Vagina (tissue), 2 donors: ENCODE measurements at regions not wholly inside any gene's neighbourhood (a gene's known extent, or its start where the extent isn't known, plus 50 kb on each side); places are given as distances from the start of the nearest gene placed in this dataset.

Experiments used
- DNase-seq, 2 donors: peaks; one replicate each; pipeline ENCODE4 v3.0.0-alpha.2; 2017; ENCODE audit errors: extremely low spot score in 2 of 2
- H3K27ac ChIP-seq: fragments of 200-600 bp; sonication (generic); one replicate; pipeline ENCODE4 v1.5.1; 2019
- H3K27me3 ChIP-seq: fragments of 200-600 bp; sonication (generic); one replicate; pipeline ENCODE4 v1.5.1; 2019
- H3K36me3 ChIP-seq, 2 donors: fragments of 200-600 bp; sonication (generic); one replicate each; pipeline ENCODE4 v1.5.1; 2017 to 2019
- H3K4me1 ChIP-seq: fragments of 200-600 bp; sonication (generic); one replicate; pipeline ENCODE4 v1.5.1; 2019
- H3K4me3 ChIP-seq, 2 donors: fragments of 200-600 bp; sonication (generic); 1 replicate in 1 of 2; 2 replicates in 1 of 2; pipeline ENCODE4 v1.5.1; 2016 to 2019
- H3K9me3 ChIP-seq: fragments of 200-600 bp; sonication (generic); one replicate; pipeline ENCODE4 v1.5.1; 2019
- POLR2A ChIP-seq, 2 donors: fragments of 450-650 bp; IDR thresholded peaks; one replicate each; pipeline ENCODE4 v1.6.1; 2017; ENCODE audit warnings: antibody characterized with exemption in 2 of 2, mild to moderate bottlenecking in 2 of 2, moderate library complexity in 2 of 2
- POLR2AphosphoS5 ChIP-seq, 2 donors: sonication (generic); formaldehyde crosslinking; IDR thresholded peaks; one replicate each; pipeline ENCODE4 v1.9.0; 2017; ENCODE audit warnings: antibody characterized with exemption in 2 of 2, mild to moderate bottlenecking in 2 of 2, low read depth in 1 of 2; ENCODE audit not compliant: insufficient read depth in 1 of 2
- intact Hi-C: fragments of 100-400 bp; cut with DNase I; formaldehyde crosslinking; loops from one replicate; pipeline ENCODE4 v1.15.1; 2023
- TF ChIP-seq, protein P1 (sequence below), 3 experiments: fragments of 450-650 bp in 2 of 3; fragments of 200-600 bp in 1 of 3; sonication (generic) in 1 of 3; IDR thresholded peaks; one replicate each; pipeline ENCODE4 v1.5.1; 2017 to 2019; ENCODE audit warnings: antibody characterized with exemption in 3 of 3, mild to moderate bottlenecking in 2 of 3, moderate library complexity in 2 of 3

DNA sequence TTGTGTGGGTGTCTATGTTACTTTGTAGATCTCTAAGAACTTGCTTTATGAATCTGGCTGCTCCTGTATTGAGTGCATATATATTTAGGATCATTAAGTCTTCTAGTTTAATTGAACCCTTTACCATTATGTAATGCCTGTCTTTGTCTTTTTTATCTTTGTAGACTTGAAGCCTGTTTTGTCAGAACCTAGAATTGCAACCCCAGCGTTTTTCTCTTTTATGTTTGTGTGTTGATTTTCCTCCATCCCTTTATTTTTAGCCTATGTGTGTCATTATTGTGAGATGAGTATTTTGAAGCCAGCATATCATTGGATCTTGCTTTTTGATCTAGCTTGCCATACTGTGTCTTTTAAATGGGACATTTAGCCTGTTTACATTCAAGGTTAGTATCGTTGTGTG is 573.2 kb downstream of the BRINP3 start:
- H3K4me3 ChIP-seq = no peak overlapping the region
- no peaks in the 10 kb centered on the region for H3K4me1 ChIP-seq
- no peaks in the 10 kb centered on the region for H3K9me3 ChIP-seq
- DNase-seq = no peak
- TF ChIP-seq POLR2AphosphoS5 (IDR thresholded peaks at IDR 0.05; ENCODE audit: insufficient read depth in 1 of 2, low read depth in 1 of 2) (no peak), POLR2A (IDR thresholded peaks at IDR 0.05) (no peak)
- TF ChIP-seq, protein P1, sequence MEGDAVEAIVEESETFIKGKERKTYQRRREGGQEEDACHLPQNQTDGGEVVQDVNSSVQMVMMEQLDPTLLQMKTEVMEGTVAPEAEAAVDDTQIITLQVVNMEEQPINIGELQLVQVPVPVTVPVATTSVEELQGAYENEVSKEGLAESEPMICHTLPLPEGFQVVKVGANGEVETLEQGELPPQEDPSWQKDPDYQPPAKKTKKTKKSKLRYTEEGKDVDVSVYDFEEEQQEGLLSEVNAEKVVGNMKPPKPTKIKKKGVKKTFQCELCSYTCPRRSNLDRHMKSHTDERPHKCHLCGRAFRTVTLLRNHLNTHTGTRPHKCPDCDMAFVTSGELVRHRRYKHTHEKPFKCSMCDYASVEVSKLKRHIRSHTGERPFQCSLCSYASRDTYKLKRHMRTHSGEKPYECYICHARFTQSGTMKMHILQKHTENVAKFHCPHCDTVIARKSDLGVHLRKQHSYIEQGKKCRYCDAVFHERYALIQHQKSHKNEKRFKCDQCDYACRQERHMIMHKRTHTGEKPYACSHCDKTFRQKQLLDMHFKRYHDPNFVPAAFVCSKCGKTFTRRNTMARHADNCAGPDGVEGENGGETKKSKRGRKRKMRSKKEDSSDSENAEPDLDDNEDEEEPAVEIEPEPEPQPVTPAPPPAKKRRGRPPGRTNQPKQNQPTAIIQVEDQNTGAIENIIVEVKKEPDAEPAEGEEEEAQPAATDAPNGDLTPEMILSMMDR (IDR thresholded peaks at IDR 0.05) = no peak
- H3K36me3 ChIP-seq = no peaks in the 10 kb centered on the region
- H3K27ac ChIP-seq = no peak overlapping the region
- H3K27me3 ChIP-seq = no peaks in the 10 kb centered on the region
- intact Hi-C loops = no loop called here

DNA sequence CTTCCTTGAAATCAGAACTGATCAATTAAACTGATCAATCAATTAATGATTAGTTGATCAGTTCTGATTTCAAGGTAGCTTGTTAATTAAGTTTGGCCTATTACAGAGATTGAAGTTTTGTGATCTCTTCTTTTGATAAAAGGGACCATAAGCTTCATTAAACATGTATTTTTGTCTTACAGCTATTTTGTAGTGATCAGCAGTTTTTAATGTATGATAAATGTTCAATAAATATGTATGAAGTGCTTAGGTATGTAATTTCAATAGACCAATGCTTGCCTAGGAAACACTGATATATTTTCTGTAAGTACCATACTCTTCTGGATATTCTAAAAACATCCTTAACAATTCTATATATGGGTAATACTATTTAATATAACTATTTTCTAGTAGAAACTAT is 569.6 kb downstream of the BRINP3 start:
- no peak for DNase-seq
- intact Hi-C loops = no loop called here

DNA sequence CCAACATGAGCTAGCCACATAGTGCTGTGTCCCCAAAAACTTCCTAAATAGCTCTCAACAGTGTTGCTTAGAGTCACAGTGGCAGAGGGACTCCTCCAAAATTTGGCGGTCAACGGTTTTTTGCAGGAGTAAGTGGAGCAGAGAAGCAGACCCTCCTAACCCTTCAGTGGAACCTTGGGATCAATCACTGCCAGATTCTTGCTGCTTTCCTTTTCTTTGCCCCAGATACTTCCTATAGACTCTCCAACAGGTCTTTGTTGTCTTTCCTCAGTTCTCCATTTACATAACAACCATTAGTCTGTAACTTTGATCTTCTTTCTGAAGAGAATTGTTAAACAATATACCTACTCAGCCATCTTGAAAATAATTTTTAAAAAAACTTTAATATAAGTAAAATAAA is 556.1 kb downstream of the BRINP3 start:
- Histone ChIP-seq H3K27me3 (no peaks in the 10 kb centered on the region), H3K4me3 (no peak overlapping the region), H3K4me1 (no peaks in the 10 kb centered on the region), H3K9me3 (no peaks in the 10 kb centered on the region), H3K36me3 (no peaks in the 10 kb centered on the region), H3K27ac (no peak overlapping the region)
- no peak for DNase-seq
- TF ChIP-seq, protein P1 (IDR thresholded peaks at IDR 0.05) = no peak
- no peak for TF ChIP-seq POLR2AphosphoS5 (IDR thresholded peaks at IDR 0.05; ENCODE audit: insufficient read depth in 1 of 2, low read depth in 1 of 2)
- TF ChIP-seq POLR2A (IDR thresholded peaks at IDR 0.05) = no peak
- intact Hi-C loops = no loop called here

More for the DNA sequence above, 569.6 kb downstream of the BRINP3 start:
- Histone ChIP-seq H3K27me3 (no peaks in the 10 kb centered on the region), H3K27ac (no peak overlapping the region), H3K9me3 (no peaks in the 10 kb centered on the region), H3K4me1 (no peaks in the 10 kb centered on the region), H3K36me3 (no peaks in the 10 kb centered on the region), H3K4me3 (no peak overlapping the region)
- TF ChIP-seq POLR2A (IDR thresholded peaks at IDR 0.05) (no peak), POLR2AphosphoS5 (IDR thresholded peaks at IDR 0.05; ENCODE audit: insufficient read depth in 1 of 2, low read depth in 1 of 2) (no peak)
- TF ChIP-seq, protein P1 (IDR thresholded peaks at IDR 0.05) = no peak

DNA sequence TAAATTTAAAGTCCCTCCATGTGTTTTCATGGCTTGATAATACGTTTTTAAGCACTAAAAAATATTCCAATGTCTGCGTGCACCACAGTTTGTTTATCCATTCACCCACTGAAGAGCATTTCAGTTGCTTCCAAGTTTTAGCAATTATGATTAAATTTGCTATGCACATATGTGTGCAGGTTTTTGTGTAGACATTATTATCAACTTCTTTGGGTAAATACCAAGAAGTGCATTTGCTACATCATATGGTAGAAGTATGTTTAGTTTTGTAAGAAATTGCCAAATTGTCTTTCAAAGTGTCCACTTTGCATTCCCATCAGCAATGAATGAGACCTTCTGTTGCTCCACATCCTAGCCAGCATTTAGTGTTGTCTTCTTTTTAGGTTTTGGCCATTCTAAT is 550.0 kb downstream of the BRINP3 start:
- no peak overlapping the region for H3K27ac ChIP-seq
- no peak for TF ChIP-seq POLR2AphosphoS5 (IDR thresholded peaks at IDR 0.05; ENCODE audit: insufficient read depth in 1 of 2, low read depth in 1 of 2)
- no peaks in the 10 kb centered on the region for H3K27me3 ChIP-seq
- no peak overlapping the region for H3K4me3 ChIP-seq
- H3K36me3 ChIP-seq = no peaks in the 10 kb centered on the region
- no peaks in the 10 kb centered on the region for H3K4me1 ChIP-seq
- intact Hi-C loops = no loop called here
- DNase-seq = no peak
- H3K9me3 ChIP-seq = no peaks in the 10 kb centered on the region

DNA sequence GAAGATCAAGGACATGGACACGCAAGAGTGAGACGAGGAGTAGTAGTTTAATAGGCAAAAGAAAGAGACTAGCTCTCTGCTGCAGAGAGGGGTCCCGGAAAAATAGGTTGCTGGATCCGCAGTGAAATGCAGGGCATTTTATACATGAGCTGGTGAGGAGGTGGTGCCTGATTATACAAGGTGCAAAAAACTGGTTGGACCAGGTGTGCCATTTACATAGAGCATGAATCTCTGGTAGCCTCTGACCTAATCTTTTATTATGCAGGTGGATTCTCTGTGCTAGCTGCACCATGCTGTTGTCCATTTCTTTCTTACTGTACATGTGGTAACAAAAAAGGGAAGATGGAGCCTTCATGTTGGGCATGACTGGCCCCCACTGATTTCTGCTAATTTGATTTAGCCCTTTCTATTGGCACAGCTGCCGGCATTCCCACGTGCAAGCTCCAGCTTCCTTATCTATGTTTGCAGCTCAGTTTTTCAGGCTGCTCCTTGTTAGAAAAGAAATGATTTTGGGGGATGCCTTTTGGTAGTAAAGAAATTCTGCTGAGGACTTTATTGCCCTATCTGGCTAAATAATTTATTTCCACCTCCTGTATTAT is 548.1 kb downstream of the BRINP3 start:
- TF ChIP-seq, protein P1 (IDR thresholded peaks at IDR 0.05) = no peak
- TF ChIP-seq POLR2AphosphoS5 (IDR thresholded peaks at IDR 0.05; ENCODE audit: insufficient read depth in 1 of 2, low read depth in 1 of 2) (no peak), POLR2A (IDR thresholded peaks at IDR 0.05) (no peak)
- Histone ChIP-seq H3K9me3 (no peaks in the 10 kb centered on the region), H3K27ac (no peak overlapping the region), H3K27me3 (no peaks in the 10 kb centered on the region), H3K4me1 (no peaks in the 10 kb centered on the region), H3K36me3 (no peaks in the 10 kb centered on the region), H3K4me3 (no peak overlapping the region)
- no peak for DNase-seq
- intact Hi-C loops = no loop called here
